Pancreas (tissue), 10 donors: ENCODE measurements at regions not wholly inside any gene's neighbourhood (a gene's known extent, or its start where the extent isn't known, plus 50 kb on each side); places are given as distances from the start of the nearest gene placed in this dataset.
A peak's percentile ranks its signal among the peaks of the same experiment; 100 is the strongest.

ENCODE experiments used
- ATAC-seq, 4 donors: fragments of 200-7000 bp; cut with Tn5 transposase; one replicate each; pipeline versions ENCODE4 v1.8.0 to v1.9.1; 2020; ENCODE audit warnings: mild to moderate bottlenecking in 4 of 4, moderate library complexity in 4 of 4
- DNase-seq, 6 donors: peaks; one replicate each; pipeline ENCODE4 v3.0.0-alpha.2; 2020
- FAIRE-seq: peaks from 2 replicates; lab custom pipeline; 2012; peaks lifted over from hg19 to GRCh38; lab: Jason Lieb, UNC
- H3K27ac ChIP-seq, 4 donors: fragments of 200-600 bp; sonication (generic); 1 replicate in 3 of 4; 2 replicates in 1 of 4; pipeline versions ENCODE4 v1.5.0 to v1.8.0; 2020
- H3K27me3 ChIP-seq, 4 donors: fragments of 200-600 bp; one replicate each; pipeline ENCODE4 v1.8.0; 2021
- H3K36me3 ChIP-seq, 3 donors: fragments of 200-600 bp; sonication (generic) in 1 of 3; one replicate each; pipeline versions ENCODE4 v1.5.0 to v1.8.0; 2020 to 2021
- H3K4me1 ChIP-seq, 3 donors: fragments of 200-600 bp; one replicate each; pipeline ENCODE4 v1.8.0; 2021
- H3K4me3 ChIP-seq, 4 donors: fragments of 200-600 bp; sonication (generic) in 2 of 4; one replicate each; pipeline versions ENCODE4 v1.5.0 to v1.8.0; 2020 to 2021
- H3K9me3 ChIP-seq, 4 donors: fragments of 200-600 bp; one replicate each; pipeline ENCODE4 v1.8.0; 2021
- WGBS, 2 donors: extraction: QIAGEN DNeasy Blood & Tissue Kit; methylation state at CpG; one replicate each; pipeline ENCODE4 v1.1.7; 2013; 5-methylcytosine and 5-hydroxymethylcytosine counted together
- intact Hi-C, 3 donors: fragments of 100-400 bp; cut with DNase I; formaldehyde crosslinking; loops; one replicate each; pipeline versions ENCODE4 v1.11.1 to v1.14.2; 2022
- TF ChIP-seq, protein P1 (sequence below), 4 donors: fragments of 200-600 bp; sonication (generic) in 3 of 4; IDR thresholded peaks; one replicate each; pipeline versions ENCODE4 v1.5.0 to v1.8.0; 2021; ENCODE audit warnings: antibody characterized with exemption in 4 of 4
- donor health status: healthy with polysubstance abuse.
- donor health status: DM: no; HTN: no; CAD: no; lungs with moderate emphysema.
- donor health status: DM: no; HTN: no; CAD: no.
- donor health status: control.
- donor health status: control.
- donor health status: Bipolar disorder and iron deficiency.
- donor health status: DM: yes; HTN: yes; CAD: no.
- donor health status: DM: no; HTN: no; CAD: no.
- donor health status: DM: no; HTN: no; CAD: no.
- donor health status: DM: yes; HTN: yes; CAD: no.

- DNase-seq (no peak), ATAC-seq (no peak), FAIRE-seq (no peak)
- intact Hi-C loops: no loop called here
- no peaks in the 10 kb centered on the region for H3K36me3 ChIP-seq
- no peaks in the 10 kb centered on the region for H3K9me3 ChIP-seq
- 73 to 74% methylated on average over 1 of the region's 1 CpG for WGBS, 2 donors
- no peaks in the 10 kb centered on the region for H3K27me3 ChIP-seq
- no peak overlapping the region for H3K4me3 ChIP-seq
- TF ChIP-seq, protein P1, sequence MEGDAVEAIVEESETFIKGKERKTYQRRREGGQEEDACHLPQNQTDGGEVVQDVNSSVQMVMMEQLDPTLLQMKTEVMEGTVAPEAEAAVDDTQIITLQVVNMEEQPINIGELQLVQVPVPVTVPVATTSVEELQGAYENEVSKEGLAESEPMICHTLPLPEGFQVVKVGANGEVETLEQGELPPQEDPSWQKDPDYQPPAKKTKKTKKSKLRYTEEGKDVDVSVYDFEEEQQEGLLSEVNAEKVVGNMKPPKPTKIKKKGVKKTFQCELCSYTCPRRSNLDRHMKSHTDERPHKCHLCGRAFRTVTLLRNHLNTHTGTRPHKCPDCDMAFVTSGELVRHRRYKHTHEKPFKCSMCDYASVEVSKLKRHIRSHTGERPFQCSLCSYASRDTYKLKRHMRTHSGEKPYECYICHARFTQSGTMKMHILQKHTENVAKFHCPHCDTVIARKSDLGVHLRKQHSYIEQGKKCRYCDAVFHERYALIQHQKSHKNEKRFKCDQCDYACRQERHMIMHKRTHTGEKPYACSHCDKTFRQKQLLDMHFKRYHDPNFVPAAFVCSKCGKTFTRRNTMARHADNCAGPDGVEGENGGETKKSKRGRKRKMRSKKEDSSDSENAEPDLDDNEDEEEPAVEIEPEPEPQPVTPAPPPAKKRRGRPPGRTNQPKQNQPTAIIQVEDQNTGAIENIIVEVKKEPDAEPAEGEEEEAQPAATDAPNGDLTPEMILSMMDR (IDR thresholded peaks at IDR 0.05): no peak
- H3K27ac ChIP-seq: no peak overlapping the region
- H3K4me1 ChIP-seq: peaks cover under 1 to 21% (median 13%) of the 10 kb centered on the region in 3 donors
These were observed 90.2 kb upstream of the AGTR1 start for GRCh38 chr3:148607491-148607890.

DNA sequence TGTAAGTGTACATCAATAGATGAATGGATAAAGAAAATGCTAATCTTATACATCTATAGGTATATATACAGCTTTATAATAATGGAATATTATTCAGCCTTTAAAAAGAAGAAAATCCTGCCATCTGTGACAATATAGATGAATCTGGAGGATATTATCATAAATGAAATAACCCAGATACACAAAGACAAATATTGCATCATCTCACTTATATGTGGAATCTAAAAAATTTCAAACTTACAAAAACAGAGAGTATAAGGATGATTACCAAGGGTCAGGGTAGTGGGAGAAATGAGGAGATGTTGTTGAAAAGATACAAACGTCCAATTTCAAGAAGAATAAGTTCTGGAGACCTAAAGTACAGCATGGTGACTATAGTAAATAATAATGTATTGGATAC, 85.4 kb upstream of the AGTR1 start:
- FAIRE-seq (no peak), DNase-seq (no peak), ATAC-seq (no peak)
- Histone ChIP-seq H3K4me1 (no peaks in the 10 kb centered on the region), H3K4me3 (no peak overlapping the region), H3K27ac (no peak overlapping the region), H3K9me3 (no peaks in the 10 kb centered on the region), H3K27me3 (no peaks in the 10 kb centered on the region), H3K36me3 (no peaks in the 10 kb centered on the region)
- 43 to 46% methylated on average over 1 of the region's 1 CpG for WGBS, 2 donors
- intact Hi-C loops: no loop called here
- TF ChIP-seq, protein P1 (IDR thresholded peaks at IDR 0.05): no peak

- Histone ChIP-seq H3K27ac (no peak overlapping the region), H3K9me3 (no peaks in the 10 kb centered on the region), H3K4me3 (no peak overlapping the region), H3K27me3 (no peaks in the 10 kb centered on the region), H3K4me1 (no peaks in the 10 kb centered on the region), H3K36me3 (no peaks in the 10 kb centered on the region)
- WGBS, 2 donors: 91 to 96% methylated on average over 3 of the region's 3 CpGs
- ATAC-seq (no peak), DNase-seq (no peak), FAIRE-seq (no peak)
- intact Hi-C loops: no loop called here
- TF ChIP-seq, protein P1 (IDR thresholded peaks at IDR 0.05): no peak
These were observed 82.3 kb upstream of the AGTR1 start for GRCh38 chr3:148615382-148615781.

GRCh38 chr3:148625095-148625736, 72.5 kb upstream of the AGTR1 start:
- FAIRE-seq (peak; percentile 13), DNase-seq (no peak), ATAC-seq (no peak)
- TF ChIP-seq, protein P1 (IDR thresholded peaks at IDR 0.05): no peak
- H3K4me3 ChIP-seq: no peak overlapping the region
- H3K36me3 ChIP-seq: no peaks in the 10 kb centered on the region
- no peak overlapping the region for H3K27ac ChIP-seq
- 50 to 52% methylated on average over 4 of the region's 4 CpGs for WGBS, 2 donors
- peaks cover 0 to 5% (median 0%) of the 10 kb centered on the region in 3 donors for H3K4me1 ChIP-seq
- H3K9me3 ChIP-seq: no peaks in the 10 kb centered on the region
- no peaks in the 10 kb centered on the region for H3K27me3 ChIP-seq
- intact Hi-C loops: no loop called here

DNA sequence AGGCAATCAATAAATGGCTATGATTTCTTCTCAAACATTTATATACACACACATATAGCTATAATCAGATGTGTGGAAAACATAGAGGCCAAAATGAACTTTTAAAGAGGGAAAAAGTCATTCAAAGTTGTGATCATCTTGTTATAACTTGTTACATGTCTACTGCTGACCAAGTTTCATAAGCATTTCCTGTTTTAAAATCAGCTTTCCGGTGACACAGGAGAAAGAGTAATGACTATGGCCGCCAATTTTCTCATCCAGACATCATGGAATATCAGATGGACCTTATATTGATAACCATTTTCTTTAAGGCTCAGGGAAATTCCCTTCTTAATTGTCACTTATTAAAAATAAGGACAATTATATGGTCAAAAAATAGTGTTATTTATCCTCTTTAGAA, 71.7 kb upstream of the AGTR1 start:
- no peaks in the 10 kb centered on the region for H3K27me3 ChIP-seq
- TF ChIP-seq, protein P1 (IDR thresholded peaks at IDR 0.05): no peak
- intact Hi-C loops: no loop called here
- no peak for DNase-seq
- H3K9me3 ChIP-seq: no peaks in the 10 kb centered on the region
- no peak for FAIRE-seq
- no peak overlapping the region for H3K27ac ChIP-seq
- H3K4me3 ChIP-seq: no peak overlapping the region
- no peaks in the 10 kb centered on the region for H3K36me3 ChIP-seq
- ATAC-seq: no peak
- peaks cover 0 to 5% (median 0%) of the 10 kb centered on the region in 3 donors for H3K4me1 ChIP-seq
- WGBS, 2 donors: 67 to 95% methylated on average over 2 of the region's 2 CpGs
